GM23248 (cell line): ENCODE measurements at regions not wholly inside any gene's neighbourhood (a gene's known extent, or its start where the extent isn't known, plus 50 kb on each side); places are given as distances from the start of the nearest gene placed in this dataset.
"Not testable (repeated sequence)": the region's sequence is repeated elsewhere in the genome, so short reads cannot be mapped to it uniquely, and the experiment has no call there.

Source experiments
- DNase-seq: peaks from one replicate; pipeline ENCODE4 v3.0.0-alpha.2; 2015
- H2AFZ ChIP-seq: fragments of 200-600 bp; sonication (generic); 2 replicates; pipeline ENCODE4 v1.6.1; 2016; ENCODE audit warnings: antibody characterized with exemption
- H3F3A ChIP-seq: fragments of 200-600 bp; sonication (generic); 2 replicates; pipeline ENCODE4 v1.6.1; 2016; ENCODE audit warnings: mild to moderate bottlenecking, antibody characterized with exemption, mixed run types; ENCODE audit not compliant: insufficient read depth
- H3K27ac ChIP-seq: fragments of 200-600 bp; sonication (generic); 2 replicates; pipeline ENCODE4 v1.5.1; 2016; ENCODE audit warnings: mild to moderate bottlenecking
- H3K27me3 ChIP-seq: fragments of 200-600 bp; sonication (generic); replicated peaks from 2 replicates; pipeline ENCODE4 v1.6.1; 2016; ENCODE audit warnings: mild to moderate bottlenecking; ENCODE audit not compliant: insufficient read depth
- H3K36me3 ChIP-seq: fragments of 200-600 bp; sonication (generic); 2 replicates; pipeline ENCODE4 v1.6.1; 2016; ENCODE audit warnings: low read depth, mild to moderate bottlenecking
- H3K4me1 ChIP-seq: fragments of 200-600 bp; sonication (generic); 2 replicates; pipeline ENCODE4 v1.6.1; 2016; ENCODE audit warnings: mild to moderate bottlenecking; ENCODE audit not compliant: insufficient read depth
- H3K4me2 ChIP-seq: fragments of 200-600 bp; sonication (generic); one replicate; pipeline ENCODE4 v1.6.1; 2016; ENCODE audit warnings: mild to moderate bottlenecking; ENCODE audit not compliant: unreplicated experiment
- H3K4me3 ChIP-seq: fragments of 200-600 bp; sonication (generic); 2 replicates; pipeline ENCODE4 v1.5.1; 2016; ENCODE audit warnings: mild to moderate bottlenecking
- H3K79me2 ChIP-seq: fragments of 200-600 bp; sonication (generic); 2 replicates; pipeline ENCODE4 v1.6.1; 2016; ENCODE audit warnings: mild to moderate bottlenecking; ENCODE audit not compliant: insufficient read depth
- H3K9ac ChIP-seq: fragments of 200-600 bp; sonication (generic); 2 replicates; pipeline ENCODE4 v1.6.1; 2016; ENCODE audit warnings: mild to moderate bottlenecking
- H3K9me2 ChIP-seq: fragments of 200-600 bp; sonication (generic); 2 replicates; pipeline ENCODE4 v1.6.1; 2016; ENCODE audit warnings: mixed run types, mild to moderate bottlenecking, moderate library complexity; ENCODE audit not compliant: insufficient read depth
- H3K9me3 ChIP-seq: fragments of 200-600 bp; sonication (generic); one replicate; pipeline ENCODE4 v1.6.1; 2017; ENCODE audit warnings: low read depth
- H4K20me1 ChIP-seq: fragments of 200-600 bp; sonication (generic); 2 replicates; pipeline ENCODE4 v1.6.0; 2016; ENCODE audit not compliant: insufficient read depth
- EZH2 ChIP-seq: fragments of 200-600 bp; sonication (generic); IDR thresholded peaks from 2 replicates; pipeline ENCODE4 v1.6.1; 2018; ENCODE audit warnings: antibody characterized with exemption, mild to moderate bottlenecking; ENCODE audit not compliant: insufficient read depth, poor library complexity, severe bottlenecking
- EZH2phosphoT487 ChIP-seq: fragments of 200-600 bp; sonication (generic); IDR thresholded peaks from 2 replicates; pipeline ENCODE4 v1.6.1; 2018; ENCODE audit warnings: antibody characterized with exemption, moderate library complexity, mild to moderate bottlenecking, low read depth; ENCODE audit not compliant: insufficient read depth
- WGBS, 2 experiments: methylation state at CpG; one replicate each; pipeline ENCODE4 v1.1.6; 2015 to 2017; ENCODE audit warnings: low lambda C conversion rate in 2 of 2, low coverage in 1 of 2; ENCODE audit errors: missing lambda C conversion rate in 2 of 2; 5-methylcytosine and 5-hydroxymethylcytosine counted together
- in situ Hi-C: fragments of 300-500 bp; cut with MboI; formaldehyde crosslinking; loops from 2 replicates; pipeline ENCODE4 v1.15.0; 2020

DNA sequence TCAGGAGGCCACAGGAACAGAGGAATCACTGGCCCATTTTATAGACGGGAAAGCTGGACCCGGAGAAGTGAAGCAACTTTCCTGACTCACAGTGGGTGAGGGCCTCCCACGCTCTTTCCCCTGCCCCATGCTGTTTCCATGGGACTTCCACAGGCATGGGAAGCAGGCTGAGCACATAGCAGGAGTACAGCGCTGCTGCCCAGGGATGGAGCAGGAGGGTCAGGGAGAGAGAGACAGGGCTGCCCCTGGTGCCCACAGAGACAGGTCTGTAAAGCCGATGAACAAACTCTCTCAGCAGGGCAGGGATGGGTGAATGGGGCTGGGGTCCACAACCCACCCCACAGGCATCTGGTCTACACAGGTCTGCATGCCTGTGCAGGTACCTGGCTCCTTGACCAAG, 128.1 kb upstream of the SMURF2 start:
- H3K9me3 ChIP-seq, DNase-seq, H3K4me2 ChIP-seq, H4K20me1 ChIP-seq, in situ Hi-C loops, H3F3A ChIP-seq, H3K4me3 ChIP-seq, H3K9me2 ChIP-seq, H3K9ac ChIP-seq, H2AFZ ChIP-seq, H3K36me3 ChIP-seq, H3K27me3 ChIP-seq, H3K27ac ChIP-seq, H3K79me2 ChIP-seq: not testable (repeated sequence)
- peaks cover 18% of the 10 kb centered on the region for H3K4me1 ChIP-seq
- 83 to 84% methylated on average over 5 of the region's 5 CpGs for WGBS, 2 experiments

GRCh38 chr17:64789061-64789445, 126.9 kb upstream of the SMURF2 start:
- H3K27me3 ChIP-seq, H2AFZ ChIP-seq, H3K36me3 ChIP-seq, H3K27ac ChIP-seq, H3K9me3 ChIP-seq, H3K9me2 ChIP-seq, H3K79me2 ChIP-seq, H3F3A ChIP-seq, H3K4me2 ChIP-seq, DNase-seq, H3K4me3 ChIP-seq, H3K9ac ChIP-seq, in situ Hi-C loops, H4K20me1 ChIP-seq: not testable (repeated sequence)
- peaks cover 14% of the 10 kb centered on the region for H3K4me1 ChIP-seq
- 91 to 95% methylated on average over 4 to 8 of the region's 8 CpGs for WGBS, 2 experiments

DNA sequence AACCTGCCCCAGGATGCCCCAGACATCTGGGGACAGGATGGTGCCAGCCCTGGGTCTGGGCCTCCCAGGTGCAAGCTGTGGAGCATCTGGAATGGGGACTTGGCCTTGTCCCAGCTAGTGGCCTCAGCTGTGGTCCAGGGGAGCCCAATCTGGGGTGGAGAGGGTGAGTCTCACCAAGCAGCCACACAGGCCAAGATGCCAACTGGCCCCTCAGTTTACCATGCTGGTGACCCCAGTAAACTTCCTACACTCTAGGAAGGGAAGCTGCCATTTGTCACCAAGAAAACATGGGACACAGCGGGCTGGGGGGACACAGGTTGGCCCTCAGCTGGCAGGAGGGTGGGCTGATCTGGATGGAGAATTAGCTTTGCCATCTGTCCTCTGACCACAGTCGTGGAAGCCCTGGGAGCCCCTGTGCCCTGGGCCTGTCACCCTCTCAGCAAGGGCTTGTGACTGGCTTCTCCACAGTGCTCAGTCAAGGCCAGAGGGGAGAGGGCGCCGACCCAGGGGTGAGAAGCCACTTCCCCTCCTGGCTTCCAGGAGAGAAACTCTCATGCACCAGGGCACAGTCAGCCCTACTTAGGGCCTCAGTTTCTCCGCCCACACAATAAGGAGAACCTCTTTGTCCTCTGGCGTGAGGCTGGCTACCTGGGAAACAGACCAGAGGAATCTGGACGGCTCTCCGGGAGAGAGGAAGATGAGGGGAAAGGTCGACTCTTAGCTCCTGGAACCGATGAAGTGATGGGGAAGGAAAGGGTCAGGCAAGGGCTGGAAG, 126.4 kb upstream of the SMURF2 start:
- WGBS, 2 experiments: 90 to 92% methylated on average over 9 to 10 of the region's 10 CpGs
- in situ Hi-C loops: no loop called here
- H3K9me2 ChIP-seq: no peaks in the 10 kb centered on the region
- no peak for DNase-seq
- no peak overlapping the region for H3K4me3 ChIP-seq
- H3K36me3 ChIP-seq: no peaks in the 10 kb centered on the region
- no peaks in the 10 kb centered on the region for H4K20me1 ChIP-seq
- no peaks in the 10 kb centered on the region for H3K27me3 ChIP-seq
- no peaks in the 10 kb centered on the region for H3K9me3 ChIP-seq
- H3F3A ChIP-seq: no peaks in the 10 kb centered on the region
- H3K9ac ChIP-seq: no peak overlapping the region
- no peaks in the 10 kb centered on the region for H3K79me2 ChIP-seq
- peaks cover 9% of the 10 kb centered on the region for H3K4me1 ChIP-seq
- no peak overlapping the region for H3K27ac ChIP-seq
- H3K4me2 ChIP-seq: no peak overlapping the region
- H2AFZ ChIP-seq: no peak overlapping the region
- no peak for TF ChIP-seq EZH2phosphoT487
- TF ChIP-seq EZH2: no peak

- Histone ChIP-seq H3K9me3 (no peaks in the 10 kb centered on the region), H3K36me3 (no peaks in the 10 kb centered on the region), H3K4me2 (no peak overlapping the region), H3K27ac (no peak overlapping the region), H3K4me3 (no peak overlapping the region), H3K9me2 (no peaks in the 10 kb centered on the region), H3K9ac (no peak overlapping the region), H3K4me1 (peaks cover 5% of the 10 kb centered on the region), H3F3A (no peaks in the 10 kb centered on the region), H2AFZ (no peak overlapping the region), H3K27me3 (no peaks in the 10 kb centered on the region), H3K79me2 (no peaks in the 10 kb centered on the region), H4K20me1 (no peaks in the 10 kb centered on the region)
- TF ChIP-seq EZH2 (no peak), EZH2phosphoT487 (no peak)
- in situ Hi-C loops: no loop called here
- no peak for DNase-seq
- WGBS, 2 experiments: 74 to 81% methylated on average over 8 of the region's 8 CpGs
Observed at GRCh38 chr17:64787921-64788271, 125.8 kb upstream of the SMURF2 start.
